Parathyroid adenoma (tissue), 2 donors: ENCODE measurements at regions not wholly inside any gene's neighbourhood (a gene's known extent, or its start where the extent isn't known, plus 50 kb on each side); places are given as distances from the start of the nearest gene placed in this dataset.

Experiments used
- H2AFZ ChIP-seq: fragments of 300-600 bp; sonication (generic); one replicate; pipeline ENCODE4 v1.7.0; 2017; ENCODE audit warnings: antibody characterized with exemption, mild to moderate bottlenecking
- H3K27ac ChIP-seq: fragments of 300-600 bp; sonication (generic); one replicate; pipeline ENCODE4 v1.7.0; 2017
- H3K27me3 ChIP-seq: fragments of 300-600 bp; sonication (generic); one replicate; pipeline ENCODE4 v1.7.0; 2017; ENCODE audit warnings: low read length; ENCODE audit not compliant: control insufficient read depth, insufficient read depth
- H3K36me3 ChIP-seq: fragments of 300-600 bp; sonication (generic); one replicate; pipeline ENCODE4 v1.7.0; 2017; ENCODE audit warnings: low read length; ENCODE audit not compliant: control insufficient read depth, insufficient read depth
- H3K4me1 ChIP-seq: fragments of 300-600 bp; sonication (generic); one replicate; pipeline ENCODE4 v1.7.0; 2017; ENCODE audit warnings: control low read depth
- H3K4me2 ChIP-seq: fragments of 300-600 bp; sonication (generic); one replicate; pipeline ENCODE4 v1.7.0; 2017; ENCODE audit warnings: low read length
- H3K4me3 ChIP-seq: fragments of 300-600 bp; sonication (generic); one replicate; pipeline ENCODE4 v1.7.0; 2017; ENCODE audit warnings: low read depth, low read length
- H3K79me2 ChIP-seq: fragments of 300-600 bp; sonication (generic); one replicate; pipeline ENCODE4 v1.7.0; 2017; ENCODE audit warnings: control low read depth
- H3K9ac ChIP-seq: fragments of 300-600 bp; sonication (generic); one replicate; pipeline ENCODE4 v1.7.0; 2017; ENCODE audit warnings: mild to moderate bottlenecking
- H3K9me3 ChIP-seq: fragments of 300-600 bp; sonication (generic); one replicate; pipeline ENCODE4 v1.7.0; 2017; ENCODE audit warnings: low read length; ENCODE audit not compliant: control insufficient read depth
- TF ChIP-seq, protein P1 (sequence below): fragments of 300-600 bp; sonication (generic); IDR thresholded peaks from one replicate; pipeline ENCODE4 v1.7.0; 2017; ENCODE audit warnings: antibody characterized with exemption, mild to moderate bottlenecking
- donor health status: primary hyperparathyroidism.

DNA sequence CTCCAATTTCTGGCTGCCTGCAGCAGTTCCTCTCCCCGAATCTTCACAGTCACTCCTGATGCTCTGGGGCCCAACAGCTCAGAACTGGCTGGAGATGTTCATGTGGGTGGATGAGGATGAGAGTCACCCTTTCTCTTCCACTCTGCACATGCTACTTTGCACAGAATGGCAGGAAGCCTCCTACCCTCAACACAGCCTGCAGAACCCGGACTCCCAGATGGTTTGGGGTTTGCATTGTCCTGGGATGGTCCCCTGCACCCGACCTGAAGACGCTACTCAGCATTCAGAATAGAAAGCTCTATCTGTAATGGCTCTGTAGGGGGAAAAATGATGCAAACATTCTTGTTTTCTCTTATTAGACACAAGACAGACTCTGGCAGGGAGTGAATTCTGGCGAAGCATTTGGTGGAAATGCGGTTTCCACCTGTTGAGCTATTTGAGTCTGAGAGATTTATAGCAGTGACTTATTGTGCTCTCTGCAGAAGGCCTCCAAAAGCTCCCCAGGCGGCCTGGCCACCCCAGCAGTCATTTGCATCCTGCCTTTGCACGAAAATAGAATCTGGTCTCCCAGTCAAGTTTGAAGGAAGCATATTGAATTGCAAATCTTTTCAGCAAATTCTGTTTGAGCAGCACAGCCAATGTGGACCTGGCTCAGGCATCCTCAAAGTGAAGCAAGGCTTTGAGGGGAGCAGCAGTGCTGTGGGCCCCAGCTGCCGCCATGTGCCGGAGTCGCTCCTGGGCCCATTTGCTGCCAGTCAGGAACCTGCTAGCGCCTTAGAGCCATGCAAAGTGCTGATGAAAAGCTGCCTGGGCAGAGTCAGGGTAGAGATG is 309.3 kb downstream of the TCERG1L start:
- no peak overlapping the region for H3K4me2 ChIP-seq
- H3K79me2 ChIP-seq: no peaks in the 10 kb centered on the region
- H3K4me1 ChIP-seq: no peaks in the 10 kb centered on the region
- no peak overlapping the region for H3K9ac ChIP-seq
- TF ChIP-seq, protein P1, sequence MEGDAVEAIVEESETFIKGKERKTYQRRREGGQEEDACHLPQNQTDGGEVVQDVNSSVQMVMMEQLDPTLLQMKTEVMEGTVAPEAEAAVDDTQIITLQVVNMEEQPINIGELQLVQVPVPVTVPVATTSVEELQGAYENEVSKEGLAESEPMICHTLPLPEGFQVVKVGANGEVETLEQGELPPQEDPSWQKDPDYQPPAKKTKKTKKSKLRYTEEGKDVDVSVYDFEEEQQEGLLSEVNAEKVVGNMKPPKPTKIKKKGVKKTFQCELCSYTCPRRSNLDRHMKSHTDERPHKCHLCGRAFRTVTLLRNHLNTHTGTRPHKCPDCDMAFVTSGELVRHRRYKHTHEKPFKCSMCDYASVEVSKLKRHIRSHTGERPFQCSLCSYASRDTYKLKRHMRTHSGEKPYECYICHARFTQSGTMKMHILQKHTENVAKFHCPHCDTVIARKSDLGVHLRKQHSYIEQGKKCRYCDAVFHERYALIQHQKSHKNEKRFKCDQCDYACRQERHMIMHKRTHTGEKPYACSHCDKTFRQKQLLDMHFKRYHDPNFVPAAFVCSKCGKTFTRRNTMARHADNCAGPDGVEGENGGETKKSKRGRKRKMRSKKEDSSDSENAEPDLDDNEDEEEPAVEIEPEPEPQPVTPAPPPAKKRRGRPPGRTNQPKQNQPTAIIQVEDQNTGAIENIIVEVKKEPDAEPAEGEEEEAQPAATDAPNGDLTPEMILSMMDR: no peak
- no peak overlapping the region for H2AFZ ChIP-seq
- H3K27me3 ChIP-seq: no peaks in the 10 kb centered on the region
- no peaks in the 10 kb centered on the region for H3K9me3 ChIP-seq
- H3K27ac ChIP-seq: no peak overlapping the region
- no peaks in the 10 kb centered on the region for H3K36me3 ChIP-seq
- H3K4me3 ChIP-seq: no peak overlapping the region

DNA sequence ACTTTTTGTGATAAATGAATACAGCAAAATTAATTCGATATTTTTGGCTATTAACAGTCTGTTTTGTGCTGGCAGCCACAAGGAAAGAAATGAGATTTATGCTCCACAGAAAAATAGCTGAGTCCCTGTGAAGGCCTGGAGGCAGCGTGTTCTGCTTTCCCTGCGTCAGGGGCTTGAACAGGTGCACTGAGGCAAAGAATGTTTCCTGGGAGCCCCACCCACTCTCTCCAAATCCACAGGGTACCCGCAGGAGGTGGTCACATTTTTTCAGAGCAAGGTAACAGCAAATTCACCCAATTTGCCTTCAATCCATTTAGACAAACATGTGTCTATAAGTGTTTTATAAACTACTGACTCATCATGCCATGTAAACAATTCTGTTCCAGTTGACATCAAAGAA is 308.1 kb downstream of the TCERG1L start:
- H2AFZ ChIP-seq: no peak overlapping the region
- H3K4me1 ChIP-seq: no peaks in the 10 kb centered on the region
- TF ChIP-seq, protein P1: no peak
- no peak overlapping the region for H3K9ac ChIP-seq
- H3K79me2 ChIP-seq: no peaks in the 10 kb centered on the region
- H3K4me3 ChIP-seq: no peak overlapping the region
- no peak overlapping the region for H3K27ac ChIP-seq
- H3K27me3 ChIP-seq: no peaks in the 10 kb centered on the region
- no peak overlapping the region for H3K4me2 ChIP-seq
- no peaks in the 10 kb centered on the region for H3K9me3 ChIP-seq
- H3K36me3 ChIP-seq: no peaks in the 10 kb centered on the region

DNA sequence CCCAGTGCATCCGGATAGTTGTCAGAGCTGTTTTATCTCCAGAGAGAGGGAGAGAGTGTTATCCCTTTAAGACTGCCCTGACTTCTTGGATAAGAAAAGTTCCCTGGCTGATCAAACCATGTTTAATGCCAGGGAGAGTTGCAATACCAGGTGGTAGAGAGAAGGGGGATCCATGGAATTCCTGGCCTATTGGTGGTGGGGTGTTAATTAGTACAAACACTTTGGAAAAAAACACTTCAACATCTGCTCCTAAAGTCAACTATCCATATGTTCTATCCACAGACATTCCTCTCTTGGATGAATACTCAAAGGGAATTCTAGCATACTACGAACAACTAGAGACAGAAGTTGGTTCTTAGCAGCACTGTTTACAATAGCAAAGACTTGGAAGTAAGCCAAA is 307.2 kb downstream of the TCERG1L start:
- Histone ChIP-seq H3K9ac (no peak overlapping the region), H3K4me2 (no peak overlapping the region), H2AFZ (no peak overlapping the region), H3K27me3 (no peaks in the 10 kb centered on the region), H3K36me3 (no peaks in the 10 kb centered on the region), H3K4me1 (no peaks in the 10 kb centered on the region), H3K27ac (no peak overlapping the region), H3K9me3 (no peaks in the 10 kb centered on the region), H3K4me3 (no peak overlapping the region), H3K79me2 (no peaks in the 10 kb centered on the region)
- TF ChIP-seq, protein P1: no peak

DNA sequence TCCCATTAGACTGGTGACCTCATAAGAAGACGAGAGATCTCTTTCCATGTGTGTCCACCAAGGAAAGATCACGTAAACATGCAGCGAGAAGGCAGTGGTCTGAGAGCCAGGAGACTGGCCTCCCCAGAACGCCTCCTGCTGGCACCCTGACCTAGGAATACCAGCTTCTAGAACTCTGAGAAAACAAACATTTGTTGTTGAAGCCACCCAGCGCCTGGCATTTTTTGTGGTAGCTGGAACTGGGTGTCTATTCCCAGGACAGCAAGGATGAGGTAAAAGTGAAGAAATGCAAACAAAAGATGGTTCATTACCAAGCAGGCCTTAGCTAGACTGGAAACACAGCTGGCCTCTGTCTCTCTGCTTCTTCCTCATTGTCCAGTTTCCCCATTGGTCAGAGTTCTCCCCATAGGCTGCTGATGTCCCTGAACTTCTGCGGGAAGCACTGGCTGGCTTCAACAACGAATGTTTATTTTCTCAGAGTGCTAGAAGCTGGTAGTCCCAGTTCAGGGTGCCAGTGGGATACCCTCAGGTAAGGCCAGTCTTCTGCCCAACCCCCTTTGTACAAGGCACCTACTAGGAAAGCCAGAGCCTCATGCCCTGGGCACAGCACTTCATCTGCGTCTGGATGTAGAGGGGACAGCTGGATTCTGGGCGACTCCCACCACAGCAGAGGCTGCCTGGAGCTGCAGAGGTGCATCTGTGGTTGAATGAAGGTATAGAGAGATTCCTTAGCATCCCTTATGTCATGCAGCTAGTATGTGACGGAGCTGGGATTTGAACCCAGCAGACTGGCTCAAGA is 304.9 kb downstream of the TCERG1L start:
- H2AFZ ChIP-seq: no peak overlapping the region
- no peaks in the 10 kb centered on the region for H3K27me3 ChIP-seq
- no peaks in the 10 kb centered on the region for H3K9me3 ChIP-seq
- no peak overlapping the region for H3K9ac ChIP-seq
- TF ChIP-seq, protein P1: no peak
- H3K36me3 ChIP-seq: no peaks in the 10 kb centered on the region
- no peak overlapping the region for H3K27ac ChIP-seq
- H3K79me2 ChIP-seq: no peaks in the 10 kb centered on the region
- H3K4me2 ChIP-seq: no peak overlapping the region
- H3K4me3 ChIP-seq: no peak overlapping the region
- H3K4me1 ChIP-seq: no peaks in the 10 kb centered on the region
